Renal pelvis (tissue), 1 donor: ENCODE measurements at regions not wholly inside any gene's neighbourhood (a gene's known extent, or its start where the extent isn't known, plus 50 kb on each side); places are given as distances from the start of the nearest gene placed in this dataset.
"Not testable (repeated sequence)": the region's sequence is repeated elsewhere in the genome, so short reads cannot be mapped to it uniquely, and the experiment has no call there.

Experiments used
- DNase-seq: peaks from one replicate; pipeline ENCODE4 v3.0.0-alpha.2; 2013

DNA sequence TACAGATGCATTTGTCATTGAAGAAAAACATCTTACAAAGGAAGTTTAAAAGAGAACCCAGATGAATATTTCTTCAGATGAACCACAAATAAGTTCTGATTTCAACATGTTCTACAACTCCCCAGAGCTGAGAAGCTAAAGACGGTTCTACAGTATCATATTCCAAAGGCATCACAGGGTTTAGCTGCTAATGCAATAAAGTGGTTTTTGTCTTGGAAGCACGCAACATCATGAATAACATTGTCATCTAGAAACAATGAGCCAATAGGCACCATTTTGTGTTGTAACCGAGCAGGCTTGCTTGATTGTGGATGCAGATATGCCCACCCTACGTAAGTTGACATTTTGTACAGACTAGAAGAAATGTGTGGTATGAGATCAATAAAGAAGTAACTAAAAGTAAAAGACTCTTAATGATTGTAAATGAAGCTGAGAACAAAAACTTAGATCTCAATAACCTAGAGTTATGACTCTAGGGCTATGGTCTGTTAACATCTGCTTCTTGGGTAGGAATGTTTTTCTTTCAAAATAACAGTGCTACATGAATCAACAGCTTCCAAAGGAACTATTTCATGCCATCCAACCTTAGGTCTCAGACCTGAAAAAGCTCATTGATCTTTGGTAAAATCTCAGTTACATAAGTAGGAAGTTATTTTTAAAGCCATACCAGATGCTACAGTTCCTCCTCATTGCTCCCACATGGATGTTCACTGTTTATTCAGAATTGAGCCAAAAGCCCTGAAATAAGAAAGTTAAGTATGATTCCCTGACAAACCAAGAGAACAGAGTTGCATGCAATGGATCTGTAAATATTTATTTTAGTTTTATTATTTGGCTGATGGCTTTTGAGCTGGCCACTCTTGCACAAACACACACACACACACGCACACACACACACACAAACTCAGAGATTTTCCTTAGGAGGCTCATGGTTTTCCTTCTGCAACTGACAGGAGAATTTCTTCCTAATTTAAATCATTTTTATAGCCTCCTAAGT is 118.7 kb upstream of the SLCO6A1 start:
- DNase-seq = peak; percentile 26

DNA sequence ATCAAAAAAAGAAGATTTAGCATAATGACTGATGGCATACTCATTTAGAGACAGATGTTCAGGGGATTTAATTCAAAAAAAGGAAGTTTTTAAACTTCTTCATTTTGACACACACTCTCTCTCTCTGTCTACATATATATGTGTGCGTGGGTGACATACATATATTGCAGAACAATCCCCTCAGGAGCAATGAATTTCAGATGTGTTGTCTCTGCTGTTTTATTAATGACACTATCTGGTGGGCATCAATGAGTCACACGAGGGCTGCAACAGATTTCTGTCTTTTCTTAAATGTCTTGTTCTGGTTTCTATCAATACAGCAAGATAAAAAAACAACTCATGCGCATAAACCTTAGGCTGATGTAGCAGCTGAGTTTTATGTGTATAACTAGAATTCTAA is 123.5 kb upstream of the SLCO6A1 start:
- no peak for DNase-seq

DNA sequence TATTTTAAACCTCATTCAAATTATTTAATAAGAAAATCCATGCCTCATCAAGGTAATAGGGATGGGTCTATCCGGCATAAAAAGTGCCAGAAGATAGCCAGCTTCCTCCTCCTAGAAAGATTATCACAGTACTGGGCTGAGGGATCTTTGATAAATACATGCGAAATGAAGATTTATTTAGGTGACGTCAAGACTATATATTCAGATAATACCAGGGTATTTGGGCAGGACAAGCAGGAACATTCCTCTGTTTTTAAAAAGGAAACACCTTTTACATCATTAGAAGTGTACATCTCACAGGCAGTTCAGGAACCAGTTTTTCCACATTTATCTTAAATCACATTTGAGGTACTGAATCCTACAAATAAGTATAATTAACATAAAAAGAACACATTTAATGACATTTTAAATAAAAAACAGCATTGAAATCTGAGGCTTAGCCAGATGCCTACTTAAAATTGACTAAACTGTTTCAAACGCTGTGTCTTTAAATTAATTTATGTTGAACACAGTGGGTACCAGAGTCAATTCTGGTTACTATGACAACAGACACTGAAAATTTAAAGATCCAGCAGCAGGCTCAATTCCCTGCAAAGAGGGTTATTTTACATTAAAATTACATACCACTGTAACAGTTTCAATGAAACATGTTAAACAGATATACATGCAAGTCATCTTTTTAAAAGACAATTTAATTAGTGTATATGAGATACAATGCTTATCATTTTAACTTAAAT is 124.7 kb upstream of the SLCO6A1 start:
- DNase-seq = no peak

DNA sequence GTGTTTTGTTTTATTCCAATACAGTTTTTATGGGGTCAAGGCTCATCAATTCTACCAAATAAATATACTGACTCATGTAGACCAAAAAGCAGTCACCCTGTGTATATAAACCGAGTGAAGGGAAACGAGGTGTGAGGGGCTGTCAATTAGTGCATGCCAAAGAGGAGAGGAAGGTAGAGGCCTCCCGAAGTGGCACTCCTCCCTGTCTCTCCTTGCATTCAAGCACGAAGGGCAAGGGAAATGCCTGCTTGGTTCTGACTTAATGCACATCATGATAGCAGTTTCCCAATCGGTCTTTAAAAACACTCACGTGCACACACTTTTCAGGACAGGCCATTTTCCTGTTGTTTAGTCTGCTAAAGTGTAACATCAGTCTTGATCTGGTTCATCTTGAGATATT is 125.6 kb upstream of the SLCO6A1 start:
- DNase-seq = no peak

DNA sequence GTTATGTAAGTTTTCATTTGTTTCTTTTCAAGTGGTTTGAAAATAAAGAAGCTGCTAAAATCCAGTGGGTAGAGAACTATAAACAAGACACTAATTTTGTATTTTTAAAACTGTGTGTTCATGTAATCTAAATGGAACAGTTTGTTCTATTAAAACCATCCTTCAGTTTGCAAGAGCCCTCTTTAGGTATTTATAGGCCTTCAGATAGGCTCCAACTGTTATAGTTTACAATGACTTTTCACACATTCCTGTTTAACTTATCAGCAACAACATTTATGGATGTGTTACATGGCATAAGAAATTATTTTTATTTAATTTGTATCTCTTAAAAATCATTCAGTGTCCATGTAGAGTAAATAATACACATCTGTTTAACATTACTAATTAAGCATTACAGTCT is 126.7 kb upstream of the SLCO6A1 start:
- no peak for DNase-seq

DNA sequence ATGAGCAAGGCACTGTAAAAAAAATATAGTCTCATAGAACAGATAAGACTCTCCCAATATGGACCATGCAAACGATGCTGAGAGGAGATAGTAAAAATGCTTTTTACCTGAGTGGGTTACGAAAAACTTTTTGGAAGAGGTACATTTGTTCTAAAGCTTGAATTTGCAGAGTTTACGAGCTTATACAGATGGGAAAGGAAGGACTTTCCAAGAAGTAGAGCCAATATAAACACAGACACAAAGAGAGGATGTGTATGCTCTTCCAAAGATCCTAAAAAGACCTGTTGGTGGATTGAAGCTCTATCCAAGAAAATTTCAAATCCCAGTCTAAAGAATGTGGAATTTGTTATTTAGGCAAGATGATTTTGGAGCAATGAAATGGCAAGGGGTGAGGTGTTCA is 127.1 kb upstream of the SLCO6A1 start:
- DNase-seq = no peak

DNA sequence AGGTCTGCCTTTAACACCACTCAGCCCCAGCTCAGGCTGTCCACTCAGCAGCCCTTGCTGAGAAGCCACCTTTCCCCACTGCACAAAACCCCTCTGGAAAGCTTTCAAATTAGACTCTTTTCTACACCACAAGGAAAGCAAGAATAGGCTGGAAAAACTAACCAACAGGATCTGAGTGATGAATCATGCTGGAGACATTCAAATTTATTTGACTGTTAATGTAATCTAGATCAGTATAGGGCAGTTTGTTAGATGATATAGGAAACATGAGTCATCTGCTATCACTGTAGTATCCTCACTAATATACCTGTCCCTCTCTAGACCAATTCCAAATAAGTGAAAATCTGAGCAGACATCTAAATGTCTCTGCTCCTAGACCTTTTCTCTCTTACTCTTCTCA is 127.8 kb upstream of the PAM start:
- no peak for DNase-seq

DNA sequence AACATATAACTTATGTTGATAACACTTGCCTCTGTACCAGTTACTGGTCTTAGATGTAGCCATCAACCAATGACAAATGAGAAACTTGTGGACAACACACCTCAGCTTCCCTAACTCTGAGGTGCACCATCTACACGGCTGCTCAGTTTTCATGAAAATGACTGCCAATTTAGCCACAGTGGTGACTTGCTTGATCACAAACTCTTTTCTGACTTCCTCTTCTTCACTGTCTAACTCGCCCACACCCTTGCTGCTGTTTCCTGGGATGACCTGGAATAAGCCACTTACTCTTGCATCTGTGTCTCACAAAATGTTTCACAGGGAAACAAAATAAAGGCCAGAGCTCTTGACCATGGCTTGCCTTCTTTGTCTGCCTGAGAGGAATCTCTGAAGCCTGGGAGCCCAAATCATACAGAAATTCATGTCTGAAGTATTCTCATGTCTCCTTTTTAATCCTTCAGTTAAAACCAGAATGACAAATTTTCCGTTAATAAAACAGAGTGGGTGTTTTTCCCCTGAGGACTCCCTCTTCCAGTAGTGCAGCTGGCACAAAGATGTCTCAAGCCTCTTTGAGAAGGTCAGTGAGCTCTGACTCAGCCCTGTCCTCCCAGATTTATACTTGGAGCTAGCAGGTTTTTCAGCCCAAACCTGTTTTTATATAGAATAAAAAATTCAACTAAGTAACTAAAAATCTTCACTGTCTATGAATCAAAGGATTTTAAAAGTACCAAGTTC is 126.5 kb upstream of the PAM start:
- no peak for DNase-seq

DNA sequence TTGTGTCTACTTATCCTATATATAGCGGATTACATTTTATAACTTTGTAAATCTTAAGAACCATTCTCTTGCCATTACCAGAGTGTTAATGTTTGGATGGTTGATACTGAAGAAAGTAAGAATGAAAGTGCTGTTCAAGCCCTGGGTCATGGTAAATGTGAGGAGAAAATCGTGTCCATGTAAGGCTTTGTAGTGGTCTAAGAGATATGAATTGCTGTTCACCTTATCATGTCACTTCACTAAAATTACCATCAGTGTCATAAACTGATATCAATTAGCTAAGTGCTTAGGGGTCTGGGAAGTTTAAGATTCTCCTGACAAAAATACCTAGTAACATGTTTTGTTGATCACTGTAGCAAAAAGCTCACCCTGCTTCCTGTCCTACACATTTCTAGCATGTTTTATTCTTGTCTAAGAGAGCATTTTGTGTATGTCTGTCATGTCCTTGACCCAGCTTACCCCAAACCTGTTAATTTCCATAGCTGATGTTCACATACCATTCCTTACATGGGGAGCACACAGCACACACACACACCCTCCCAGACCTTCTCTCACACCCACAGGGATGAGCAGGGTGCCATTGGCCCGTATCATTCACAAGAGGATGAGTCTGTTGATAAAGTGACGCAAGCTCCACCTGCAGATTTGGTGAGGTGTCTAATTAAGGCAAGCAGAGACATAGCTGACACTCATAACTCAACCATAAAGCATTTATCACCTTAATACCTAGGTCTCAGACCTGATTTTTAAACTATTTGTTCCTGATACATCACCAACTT is 125.1 kb upstream of the PAM start:
- DNase-seq = no peak

DNA sequence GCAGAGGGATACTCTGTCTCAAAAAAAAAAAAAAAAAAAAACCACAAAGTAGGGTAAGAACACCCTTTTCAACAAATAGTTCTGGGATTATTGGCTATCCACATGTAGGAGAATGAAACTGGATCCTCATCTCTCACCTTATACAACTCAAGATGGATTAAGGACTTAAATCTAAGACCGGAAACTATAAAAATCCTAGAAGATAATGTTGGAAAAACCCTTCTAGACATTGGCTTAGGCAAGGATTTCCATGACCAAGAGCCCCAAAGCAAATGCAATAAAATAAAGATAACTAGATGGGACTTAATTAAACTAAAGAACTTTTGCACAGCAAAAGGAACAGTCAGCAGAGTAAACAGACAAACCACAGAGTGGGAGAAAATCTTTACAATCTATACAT is 119.7 kb upstream of the PAM start:
- DNase-seq = not testable (repeated sequence)

DNA sequence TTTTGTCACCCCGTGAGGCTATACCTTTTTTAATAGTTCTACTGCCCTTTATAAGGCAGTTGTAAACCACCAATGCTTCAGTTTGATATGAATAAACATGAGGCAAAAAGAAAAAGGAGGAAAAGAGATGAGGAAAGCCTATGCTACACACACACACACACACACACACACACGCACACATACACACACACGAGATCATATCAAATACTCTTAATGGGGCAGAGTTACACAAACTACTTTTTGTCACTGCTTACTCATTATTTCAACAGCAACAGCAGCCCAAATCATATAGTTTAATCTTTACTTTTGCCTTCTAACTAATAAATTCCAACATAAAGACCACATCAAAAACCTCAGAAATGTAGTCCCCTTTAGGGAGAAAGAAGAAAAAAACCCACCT is 116.8 kb upstream of the PAM start:
- DNase-seq = no peak

DNA sequence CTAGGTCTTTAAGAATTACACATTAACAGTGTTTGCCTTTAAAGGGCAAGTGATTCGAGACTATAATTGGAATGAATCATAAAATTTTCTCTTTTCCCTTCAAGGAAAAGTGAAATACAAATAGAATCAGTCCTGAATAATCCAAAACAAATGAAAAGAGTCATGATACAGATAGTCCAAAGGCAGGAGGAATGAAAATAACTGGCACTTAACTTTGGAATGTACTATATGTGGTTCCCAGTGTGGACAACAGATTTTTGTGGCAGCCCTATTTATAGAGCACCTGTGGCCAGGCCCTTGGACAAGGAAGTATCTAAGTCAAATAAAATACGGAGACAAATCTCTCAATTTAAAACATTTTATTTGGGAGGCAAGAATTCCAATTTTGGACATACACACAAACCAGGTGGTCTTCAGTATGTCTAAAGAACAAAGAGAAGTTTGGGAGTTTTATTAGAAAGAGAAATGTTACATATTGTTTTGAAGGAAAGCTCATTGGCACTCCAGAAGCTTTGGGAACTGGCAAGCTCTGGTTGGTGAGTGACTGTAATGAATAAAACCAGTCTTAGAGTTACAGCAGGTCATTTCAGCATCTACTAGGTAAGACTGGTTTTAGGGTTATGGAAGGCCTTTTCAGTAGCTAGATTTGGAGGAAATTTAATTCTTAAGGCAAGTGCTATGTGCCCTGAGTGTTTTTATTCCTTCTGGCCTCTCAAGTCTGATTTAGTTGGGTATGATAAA is 116.0 kb upstream of the PAM start:
- no peak for DNase-seq

DNA sequence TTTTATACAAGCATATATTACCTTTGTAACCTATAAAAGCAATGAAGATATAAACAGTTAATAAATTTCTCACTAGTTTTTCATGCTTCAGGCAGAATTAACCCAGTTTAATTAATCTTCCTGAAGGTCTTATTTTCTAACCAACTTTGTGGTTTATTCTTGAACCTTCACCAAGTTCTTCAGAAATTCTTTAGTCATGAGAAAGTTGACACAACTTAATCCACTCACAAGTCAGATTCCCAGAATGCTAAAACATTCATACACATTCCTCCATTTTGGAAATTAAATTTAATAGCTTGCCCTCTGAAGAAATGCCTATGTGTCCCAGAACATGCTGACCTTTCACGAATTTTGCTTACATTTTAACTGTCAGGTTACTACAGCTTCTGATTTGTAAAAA is 105.4 kb upstream of the PAM start:
- no peak for DNase-seq

DNA sequence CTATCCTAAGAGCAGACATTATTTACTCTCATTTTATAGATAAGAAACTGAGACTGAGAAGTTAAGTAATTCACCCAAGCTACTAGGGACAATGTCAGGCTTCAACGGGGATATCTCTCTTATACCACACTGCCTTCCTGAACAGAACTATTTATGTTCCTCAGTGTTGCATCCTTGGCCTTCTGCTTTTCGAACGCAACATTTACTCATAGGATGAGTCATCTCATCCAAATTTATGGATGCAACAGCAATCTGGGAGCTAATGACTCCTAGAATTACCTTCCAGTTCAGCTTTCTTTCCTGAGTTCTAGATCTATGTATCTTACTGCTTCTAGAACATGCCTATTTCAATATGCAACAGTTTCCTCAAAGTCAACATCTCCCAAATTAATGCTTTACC is 103.6 kb upstream of the PAM start:
- no peak for DNase-seq

DNA sequence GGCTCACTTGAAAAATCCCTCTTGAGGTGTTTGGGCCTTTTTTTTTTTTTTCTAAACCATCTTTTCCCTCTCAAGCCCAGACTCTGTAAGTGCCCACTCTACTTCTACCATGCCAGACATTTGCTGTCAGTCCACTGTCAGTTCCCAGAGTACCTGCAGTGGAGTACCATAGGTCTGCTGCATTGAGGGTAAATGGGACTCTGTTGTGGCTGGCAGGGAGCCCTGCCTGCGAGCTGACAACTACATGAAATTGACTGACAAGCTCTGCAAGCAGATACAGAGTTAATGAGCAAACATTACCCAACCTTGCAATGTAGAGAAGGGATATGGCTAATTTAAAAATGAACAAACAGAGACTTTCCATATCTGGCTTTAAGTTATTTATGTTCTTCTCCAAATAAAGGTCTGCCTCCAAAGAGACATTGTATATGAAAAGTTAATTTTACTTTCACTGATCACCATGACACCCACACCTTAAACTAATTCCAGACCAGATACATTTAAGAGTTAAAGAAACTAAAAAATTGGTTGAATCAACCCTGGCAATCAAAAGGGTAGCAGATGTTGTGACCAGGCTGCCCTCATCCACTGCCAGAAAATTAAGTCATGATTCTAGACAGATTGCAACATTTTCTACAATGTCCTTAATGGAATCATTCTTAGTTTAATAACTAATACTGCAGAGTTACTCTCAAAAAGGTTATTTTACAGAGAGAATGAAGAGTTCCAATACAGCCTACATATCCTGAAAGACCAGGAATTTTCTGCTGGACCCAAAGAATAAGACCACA is 100.4 kb upstream of the PAM start:
- no peak for DNase-seq

DNA sequence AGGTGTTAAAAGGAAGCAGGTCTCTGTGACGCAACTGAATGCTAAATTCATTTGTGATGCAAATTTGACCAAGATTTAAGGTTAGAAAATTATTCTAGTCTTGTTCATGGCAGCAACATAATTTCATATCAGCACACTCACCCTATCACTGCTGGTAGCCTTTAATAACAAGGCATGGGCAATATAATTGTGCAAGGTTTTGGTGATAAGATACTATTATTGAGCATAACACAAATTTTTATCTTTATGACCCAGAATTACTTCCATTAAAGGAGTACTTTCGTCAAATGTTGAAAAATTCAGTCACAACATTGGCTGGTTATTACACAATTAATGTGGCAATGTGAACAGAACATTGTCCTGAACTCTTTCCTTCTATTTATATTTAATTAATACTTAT is 96.0 kb upstream of the PAM start:
- no peak for DNase-seq

DNA sequence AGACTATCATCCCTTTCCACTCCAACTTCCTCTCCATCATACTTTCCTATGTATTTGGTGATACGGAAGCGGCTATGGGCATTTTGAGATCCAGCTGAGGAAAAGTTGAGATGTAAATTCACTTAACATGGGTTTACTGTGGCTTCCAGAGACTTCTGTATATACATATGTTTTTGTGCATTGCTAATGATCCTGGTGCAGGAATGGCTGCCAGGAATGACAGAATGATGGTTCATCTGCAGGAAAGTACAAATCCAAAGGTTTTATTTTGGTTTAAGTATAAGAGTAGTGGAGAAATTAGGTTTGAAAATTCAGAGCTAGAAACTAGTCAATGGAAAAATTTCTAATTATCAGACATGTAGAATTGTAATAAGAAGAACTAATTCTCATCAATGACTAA is 95.0 kb upstream of the PAM start:
- no peak for DNase-seq

DNA sequence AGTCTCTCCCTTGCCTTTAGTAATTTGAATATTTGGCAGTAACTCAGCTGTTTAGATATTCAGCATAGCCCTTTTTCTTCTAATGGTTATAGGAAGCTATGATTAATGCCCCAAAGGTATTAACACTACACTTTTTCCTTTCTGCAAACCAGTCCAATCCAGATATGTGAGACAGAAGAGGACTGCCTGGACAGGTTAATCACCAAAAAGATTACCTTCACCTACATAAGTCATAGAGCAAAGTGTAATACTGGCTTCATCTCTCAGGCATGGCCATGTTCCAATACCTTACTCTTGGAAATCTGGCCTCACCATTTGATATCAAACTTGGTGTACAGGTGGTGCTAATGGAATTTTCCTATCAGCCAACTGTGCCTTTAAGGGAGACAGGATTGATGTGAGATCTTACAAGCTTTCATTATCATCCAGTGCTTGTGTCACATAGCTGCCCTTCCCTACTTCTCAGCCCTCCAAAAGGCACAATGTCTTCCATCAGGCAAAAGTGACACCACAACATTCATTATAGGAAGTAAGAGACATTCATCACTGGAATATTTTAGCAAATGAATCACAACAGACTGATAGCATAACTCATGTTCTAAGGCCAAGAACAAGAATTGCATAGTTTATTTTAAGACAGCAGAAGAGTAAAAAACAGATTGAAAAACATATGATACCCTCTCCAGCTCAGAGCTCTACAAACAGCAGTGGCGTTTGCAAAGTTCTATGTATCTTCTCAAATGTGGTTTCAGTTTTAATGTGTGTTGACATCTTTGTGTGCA is 91.2 kb upstream of the PAM start:
- DNase-seq = no peak

DNA sequence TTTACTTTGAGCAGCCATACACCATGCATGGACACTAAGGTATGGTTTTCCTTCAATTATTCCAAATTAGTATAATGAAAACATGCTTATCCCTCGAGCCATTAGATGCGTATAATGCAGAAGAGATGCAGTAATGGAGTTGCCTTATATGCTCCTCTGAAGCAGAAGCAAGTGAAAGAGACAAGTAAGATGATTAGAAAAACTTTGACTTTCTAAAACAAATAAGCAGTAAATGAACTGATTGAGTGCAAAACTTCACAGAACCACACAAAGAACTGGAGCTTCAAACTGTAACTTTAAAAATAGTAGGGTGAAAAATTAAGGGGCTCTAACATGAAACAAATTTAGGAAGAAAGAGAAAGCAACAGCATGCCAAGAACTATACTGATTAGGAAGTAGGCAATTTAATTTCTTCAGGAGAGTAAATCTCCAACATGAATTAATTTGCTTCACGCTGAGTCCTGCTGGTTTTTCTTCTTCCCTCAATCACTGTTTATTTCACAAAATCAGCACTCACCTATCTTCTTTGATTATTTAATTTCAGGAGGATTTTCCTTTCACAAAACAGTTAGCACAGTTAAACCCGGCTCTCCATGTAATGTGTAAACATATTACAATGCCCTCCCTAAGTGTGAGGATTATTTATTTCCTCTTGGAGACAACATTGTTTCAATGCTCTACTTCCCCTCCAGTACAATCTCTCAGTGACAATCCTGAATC is 90.3 kb upstream of the PAM start:
- no peak for DNase-seq
